K562 (cell line): ENCODE measurements at regions not wholly inside any gene's neighbourhood (a gene's known extent, or its start where the extent isn't known, plus 50 kb on each side); places are given as distances from the start of the nearest gene placed in this dataset.

ENCODE experiments used
- ATAC-seq: fragments of 200-7000 bp; cut with Tn5 transposase; 3 replicates; pipeline ENCODE4 v1.9.1; 2020; ENCODE audit warnings: moderate library complexity
- BruUV-seq: library from RNA; stranded (reverse); fragments of 400-500 nt; replicated peaks from 2 replicates; lab custom pipeline; 2021; lab: Mats Ljungman, UMichigan
- CTCF ChIA-PET: fragments of 300-600 bp; formaldehyde crosslinking; extraction: SDS; loops from one replicate; lab custom pipeline; 2021; ENCODE audit warnings: low intra/inter-chr PET ratio; lab: Yijun Ruan, JAX
- POLR2A ChIA-PET: fragments of 300-600, 350-650 bp; sonication (Branson Sonifier 250); formaldehyde crosslinking; extraction: SDS; loops from one replicate; lab custom pipeline; 2021; ENCODE audit warnings: antibody characterized with exemption, inconsistent platforms; lab: Yijun Ruan, JAX
- DNase-seq, 4 experiments: peaks; one replicate each; pipeline versions ENCODE4 v3.0.0 to v3.0.0-alpha.2; 2011 to 2018; ENCODE audit warnings: low spot score in 3 of 4, mixed read lengths in 3 of 4; ENCODE audit errors: extremely low read depth in 1 of 4
- FAIRE-seq: peaks from 2 replicates; lab custom pipeline; 2011; peaks lifted over from hg19 to GRCh38; lab: Jason Lieb, UNC
- H2AFZ ChIP-seq: 2 replicates; pipeline ENCODE4 v1.6.0; 2011; ENCODE audit warnings: low read depth, low read length, control low read depth, inconsistent platforms
- H3K27ac ChIP-seq: fragments of 200-600 bp; 3 replicates; pipeline ENCODE4 v1.8.0; 2011; ENCODE audit warnings: low read depth, mild to moderate bottlenecking, control low read depth, inconsistent platforms, low read length, moderate library complexity, mixed read lengths; ENCODE audit errors: extremely low read depth
- H3K27me3 ChIP-seq, 2 experiments: fragments of 300-600 bp in 1 of 2; 2 replicates in 1 of 2; 3 replicates in 1 of 2; pipeline versions ENCODE4 v1.6.0 to v1.8.0; 2011; ENCODE audit warnings: inconsistent platforms in 2 of 2, low read length in 2 of 2, mild to moderate bottlenecking in 1 of 2, mixed read lengths in 1 of 2, moderate library complexity in 1 of 2; ENCODE audit not compliant: control insufficient read depth in 2 of 2, insufficient read depth in 2 of 2
- H3K36me3 ChIP-seq: fragments of 300-600 bp; 3 replicates; pipeline ENCODE4 v1.8.0; 2011; ENCODE audit warnings: mild to moderate bottlenecking, low read length, inconsistent platforms; ENCODE audit not compliant: control insufficient read depth, insufficient read depth
- H3K4me1 ChIP-seq, 2 experiments: fragments of 200-600 bp in 1 of 2; replicated peaks in 1 of 2; 2 replicates in 1 of 2; 3 replicates in 1 of 2; pipeline versions ENCODE4 v1.5.1 to v1.8.0; 2011; ENCODE audit warnings: inconsistent platforms in 2 of 2, low read length in 2 of 2, mild to moderate bottlenecking in 1 of 2, mixed read lengths in 1 of 2, moderate library complexity in 1 of 2; ENCODE audit not compliant: control insufficient read depth in 2 of 2, insufficient read depth in 2 of 2
- H3K4me2 ChIP-seq: 2 replicates; pipeline ENCODE4 v1.6.1; 2011; ENCODE audit warnings: low read length, control low read depth, inconsistent platforms, mixed read lengths; ENCODE audit not compliant: insufficient read depth
- H3K4me3 ChIP-seq: fragments of 200-600 bp; sonication (generic), shearing (Covaris generic); 2 replicates; pipeline ENCODE4 v1.5.1; 2016; ENCODE audit warnings: control low read depth, inconsistent platforms
- H3K79me2 ChIP-seq: fragments of 200-600 bp; 3 replicates; pipeline ENCODE4 v1.8.0; 2011; ENCODE audit warnings: low read length, inconsistent platforms; ENCODE audit not compliant: control insufficient read depth, insufficient read depth
- H3K9ac ChIP-seq, 2 experiments: 2 replicates each; pipeline versions ENCODE4 v1.6.0 to v1.6.1; 2011; ENCODE audit warnings: low read depth in 2 of 2, low read length in 2 of 2, control low read depth in 1 of 2, inconsistent platforms in 1 of 2, mild to moderate bottlenecking in 1 of 2, mixed read lengths in 1 of 2; ENCODE audit not compliant: insufficient read depth in 1 of 2
- H3K9me1 ChIP-seq: one replicate; pipeline ENCODE4 v1.6.0; 2011; ENCODE audit warnings: inconsistent platforms, mild to moderate bottlenecking, low read length, moderate library complexity; ENCODE audit not compliant: control insufficient read depth, insufficient read depth
- H3K9me3 ChIP-seq: replicated peaks from 2 replicates; pipeline ENCODE4 v1.5.1; 2011; ENCODE audit warnings: low read depth, low read length, inconsistent platforms; ENCODE audit not compliant: control insufficient read depth, insufficient read depth
- H4K20me1 ChIP-seq: replicated peaks from 2 replicates; pipeline ENCODE4 v1.6.1; 2011; ENCODE audit warnings: low read length, inconsistent platforms, mixed read lengths; ENCODE audit not compliant: control insufficient read depth, insufficient read depth
- ERF ChIP-seq: fragments of 450-650 bp; formaldehyde crosslinking; IDR thresholded peaks from 2 replicates; pipeline ENCODE4 v1.4.0; 2020; ENCODE audit warnings: mild to moderate bottlenecking, mixed read lengths
- PTRF ChIP-seq: fragments of 450-650 bp; IDR thresholded peaks from 2 replicates; pipeline ENCODE4 v1.6.1; 2016; ENCODE audit warnings: mild to moderate bottlenecking, missing genetic modification characterization, missing compliant biosample characterization
- PTTG1 ChIP-seq: fragments of 450-650 bp; IDR thresholded peaks from 2 replicates; pipeline ENCODE4 v1.6.1; 2016; ENCODE audit warnings: low read depth, mild to moderate bottlenecking, missing genetic modification characterization, missing compliant biosample characterization
- STAG1 ChIP-seq: sonication (generic); formaldehyde crosslinking; IDR thresholded peaks from 2 replicates; pipeline ENCODE4 v1.5.0; 2020; ENCODE audit warnings: missing genetic modification reagents, borderline replicate concordance
- TAL1 ChIP-seq: fragments of 450-650 bp; IDR thresholded peaks from 2 replicates; pipeline ENCODE4 v1.6.1; 2016; ENCODE audit warnings: mild to moderate bottlenecking
- TGIF2 ChIP-seq: sonication (generic); formaldehyde crosslinking; IDR thresholded peaks from 2 replicates; pipeline ENCODE4 v1.8.1; 2022; ENCODE audit warnings: mild to moderate bottlenecking, missing genetic modification reagents, moderate library complexity
- WGBS: fragments of 100-300 bp; shearing (Covaris generic); methylation state at CpG from one replicate; pipeline ENCODE4 v1.1.6; 2016; ENCODE audit warnings: low coverage, mixed read lengths; ENCODE audit not compliant: insufficient coverage; ENCODE audit errors: missing lambda C conversion rate; 5-methylcytosine and 5-hydroxymethylcytosine counted together
- in situ Hi-C: fragments of 300-500 bp; cut with MboI; formaldehyde crosslinking; loops from 4 replicates; pipeline ENCODE4 v1.15.0; 2018; ENCODE audit warnings: inconsistent platforms, mixed read lengths
- intact Hi-C: fragments of 100-400 bp; cut with micrococcal nuclease; formaldehyde crosslinking; loops from 2 replicates; pipeline ENCODE4 v1.14.2; 2022
- TF ChIP-seq, protein P1 (sequence below): sonication (generic); formaldehyde crosslinking; IDR thresholded peaks from 2 replicates; pipeline ENCODE4 v1.8.0; 2023; ENCODE audit warnings: missing genetic modification reagents, mild to moderate bottlenecking, borderline replicate concordance
- TF ChIP-seq, protein P2 (sequence below): conservative IDR thresholded peaks from 2 replicates; pipeline ENCODE4 v1.6.1; 2011; ENCODE audit warnings: low read depth, mild to moderate bottlenecking, low read length; ENCODE audit not compliant: control insufficient read depth
- TF ChIP-seq, protein P3 (sequence below): fragments of 200-400 bp; formaldehyde crosslinking; IDR thresholded peaks from 2 replicates; pipeline ENCODE4 v1.6.1; 2017; ENCODE audit warnings: mild to moderate bottlenecking, low read depth, low read length, moderate library complexity

- 0% methylated on average over 4 of the region's 4 CpGs for WGBS
- intact Hi-C loops = no loop called here
- Histone ChIP-seq H3K27ac (no peak overlapping the region), H2AFZ (no peak overlapping the region), H4K20me1 (no peaks in the 10 kb centered on the region), H3K27me3 (no peaks in the 10 kb centered on the region), H3K4me1 (no peaks in the 10 kb centered on the region), H3K79me2 (no peaks in the 10 kb centered on the region), H3K9me3 (no peaks in the 10 kb centered on the region), H3K4me3 (no peak overlapping the region), H3K4me2 (no peak overlapping the region), H3K9ac (no peak overlapping the region), H3K9me1 (no peaks in the 10 kb centered on the region), H3K36me3 (no peaks in the 10 kb centered on the region)
- in situ Hi-C loops = no loop called here
- DNase-seq (no peak), FAIRE-seq (no peak), ATAC-seq (no peak)
- no TSS peak for BruUV-seq
- POLR2A ChIA-PET = no interaction called here
- CTCF ChIA-PET = no interaction called here
- no peak for TF ChIP-seq TGIF2 (CRISPR knock-in tag)
- no peak for TF ChIP-seq TAL1
- TF ChIP-seq PTRF = no peak
- TF ChIP-seq, protein P1, sequence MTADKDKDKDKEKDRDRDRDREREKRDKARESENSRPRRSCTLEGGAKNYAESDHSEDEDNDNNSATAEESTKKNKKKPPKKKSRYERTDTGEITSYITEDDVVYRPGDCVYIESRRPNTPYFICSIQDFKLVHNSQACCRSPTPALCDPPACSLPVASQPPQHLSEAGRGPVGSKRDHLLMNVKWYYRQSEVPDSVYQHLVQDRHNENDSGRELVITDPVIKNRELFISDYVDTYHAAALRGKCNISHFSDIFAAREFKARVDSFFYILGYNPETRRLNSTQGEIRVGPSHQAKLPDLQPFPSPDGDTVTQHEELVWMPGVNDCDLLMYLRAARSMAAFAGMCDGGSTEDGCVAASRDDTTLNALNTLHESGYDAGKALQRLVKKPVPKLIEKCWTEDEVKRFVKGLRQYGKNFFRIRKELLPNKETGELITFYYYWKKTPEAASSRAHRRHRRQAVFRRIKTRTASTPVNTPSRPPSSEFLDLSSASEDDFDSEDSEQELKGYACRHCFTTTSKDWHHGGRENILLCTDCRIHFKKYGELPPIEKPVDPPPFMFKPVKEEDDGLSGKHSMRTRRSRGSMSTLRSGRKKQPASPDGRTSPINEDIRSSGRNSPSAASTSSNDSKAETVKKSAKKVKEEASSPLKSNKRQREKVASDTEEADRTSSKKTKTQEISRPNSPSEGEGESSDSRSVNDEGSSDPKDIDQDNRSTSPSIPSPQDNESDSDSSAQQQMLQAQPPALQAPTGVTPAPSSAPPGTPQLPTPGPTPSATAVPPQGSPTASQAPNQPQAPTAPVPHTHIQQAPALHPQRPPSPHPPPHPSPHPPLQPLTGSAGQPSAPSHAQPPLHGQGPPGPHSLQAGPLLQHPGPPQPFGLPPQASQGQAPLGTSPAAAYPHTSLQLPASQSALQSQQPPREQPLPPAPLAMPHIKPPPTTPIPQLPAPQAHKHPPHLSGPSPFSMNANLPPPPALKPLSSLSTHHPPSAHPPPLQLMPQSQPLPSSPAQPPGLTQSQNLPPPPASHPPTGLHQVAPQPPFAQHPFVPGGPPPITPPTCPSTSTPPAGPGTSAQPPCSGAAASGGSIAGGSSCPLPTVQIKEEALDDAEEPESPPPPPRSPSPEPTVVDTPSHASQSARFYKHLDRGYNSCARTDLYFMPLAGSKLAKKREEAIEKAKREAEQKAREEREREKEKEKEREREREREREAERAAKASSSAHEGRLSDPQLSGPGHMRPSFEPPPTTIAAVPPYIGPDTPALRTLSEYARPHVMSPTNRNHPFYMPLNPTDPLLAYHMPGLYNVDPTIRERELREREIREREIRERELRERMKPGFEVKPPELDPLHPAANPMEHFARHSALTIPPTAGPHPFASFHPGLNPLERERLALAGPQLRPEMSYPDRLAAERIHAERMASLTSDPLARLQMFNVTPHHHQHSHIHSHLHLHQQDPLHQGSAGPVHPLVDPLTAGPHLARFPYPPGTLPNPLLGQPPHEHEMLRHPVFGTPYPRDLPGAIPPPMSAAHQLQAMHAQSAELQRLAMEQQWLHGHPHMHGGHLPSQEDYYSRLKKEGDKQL = no peak
- TF ChIP-seq, protein P2, sequence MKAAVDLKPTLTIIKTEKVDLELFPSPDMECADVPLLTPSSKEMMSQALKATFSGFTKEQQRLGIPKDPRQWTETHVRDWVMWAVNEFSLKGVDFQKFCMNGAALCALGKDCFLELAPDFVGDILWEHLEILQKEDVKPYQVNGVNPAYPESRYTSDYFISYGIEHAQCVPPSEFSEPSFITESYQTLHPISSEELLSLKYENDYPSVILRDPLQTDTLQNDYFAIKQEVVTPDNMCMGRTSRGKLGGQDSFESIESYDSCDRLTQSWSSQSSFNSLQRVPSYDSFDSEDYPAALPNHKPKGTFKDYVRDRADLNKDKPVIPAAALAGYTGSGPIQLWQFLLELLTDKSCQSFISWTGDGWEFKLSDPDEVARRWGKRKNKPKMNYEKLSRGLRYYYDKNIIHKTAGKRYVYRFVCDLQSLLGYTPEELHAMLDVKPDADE = no peak
- no peak for TF ChIP-seq ERF (CRISPR knock-in tag)
- TF ChIP-seq STAG1 (CRISPR knock-in tag) = no peak
- TF ChIP-seq, protein P3, sequence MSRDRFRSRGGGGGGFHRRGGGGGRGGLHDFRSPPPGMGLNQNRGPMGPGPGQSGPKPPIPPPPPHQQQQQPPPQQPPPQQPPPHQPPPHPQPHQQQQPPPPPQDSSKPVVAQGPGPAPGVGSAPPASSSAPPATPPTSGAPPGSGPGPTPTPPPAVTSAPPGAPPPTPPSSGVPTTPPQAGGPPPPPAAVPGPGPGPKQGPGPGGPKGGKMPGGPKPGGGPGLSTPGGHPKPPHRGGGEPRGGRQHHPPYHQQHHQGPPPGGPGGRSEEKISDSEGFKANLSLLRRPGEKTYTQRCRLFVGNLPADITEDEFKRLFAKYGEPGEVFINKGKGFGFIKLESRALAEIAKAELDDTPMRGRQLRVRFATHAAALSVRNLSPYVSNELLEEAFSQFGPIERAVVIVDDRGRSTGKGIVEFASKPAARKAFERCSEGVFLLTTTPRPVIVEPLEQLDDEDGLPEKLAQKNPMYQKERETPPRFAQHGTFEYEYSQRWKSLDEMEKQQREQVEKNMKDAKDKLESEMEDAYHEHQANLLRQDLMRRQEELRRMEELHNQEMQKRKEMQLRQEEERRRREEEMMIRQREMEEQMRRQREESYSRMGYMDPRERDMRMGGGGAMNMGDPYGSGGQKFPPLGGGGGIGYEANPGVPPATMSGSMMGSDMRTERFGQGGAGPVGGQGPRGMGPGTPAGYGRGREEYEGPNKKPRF = no peak
- no peak for TF ChIP-seq PTTG1 (tag)
These were observed 629.7 kb downstream of the IRS1 start for GRCh38 chr2:226169751-226170581.
